HG03457 (cell line): ENCODE measurements at regions not wholly inside any gene's neighbourhood (a gene's known extent, or its start where the extent isn't known, plus 50 kb on each side); places are given as distances from the start of the nearest gene placed in this dataset.

ENCODE experiments used
- ATAC-seq: cut with Tn5 transposase; IDR thresholded peaks from one replicate; pipeline ENCODE4 v1.9.1; 2021; ENCODE audit warnings: moderate number of reproducible peaks; ENCODE audit not compliant: unreplicated experiment

DNA sequence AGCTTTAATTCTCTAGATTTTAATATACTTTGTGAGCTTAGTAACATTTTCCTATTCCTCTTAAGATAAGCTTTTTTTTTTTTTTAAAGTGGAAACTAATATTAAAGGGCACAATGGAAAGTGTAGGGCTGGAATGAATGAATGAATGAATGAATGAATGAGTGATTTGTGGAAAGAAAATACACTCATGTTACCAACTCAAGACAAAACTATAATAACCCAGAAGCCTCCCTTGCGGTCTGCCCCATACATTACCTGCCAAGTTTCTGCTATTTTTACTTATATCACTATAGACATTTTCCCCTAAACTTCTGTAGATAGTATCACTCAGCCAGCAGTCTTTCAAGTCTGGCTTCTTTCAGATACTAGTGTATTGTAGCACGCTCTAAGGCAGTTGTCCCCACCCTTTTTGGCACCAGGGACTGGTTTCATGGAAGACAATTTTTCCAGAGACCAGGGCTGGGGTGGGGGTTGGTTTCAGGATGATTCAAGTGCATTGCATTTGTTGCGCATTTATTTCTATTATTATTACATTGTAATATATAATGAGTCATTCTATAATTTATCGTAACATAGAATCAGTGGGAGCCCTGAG is 932.2 kb downstream of the TBC1D22A start:
- ATAC-seq: no peak

DNA sequence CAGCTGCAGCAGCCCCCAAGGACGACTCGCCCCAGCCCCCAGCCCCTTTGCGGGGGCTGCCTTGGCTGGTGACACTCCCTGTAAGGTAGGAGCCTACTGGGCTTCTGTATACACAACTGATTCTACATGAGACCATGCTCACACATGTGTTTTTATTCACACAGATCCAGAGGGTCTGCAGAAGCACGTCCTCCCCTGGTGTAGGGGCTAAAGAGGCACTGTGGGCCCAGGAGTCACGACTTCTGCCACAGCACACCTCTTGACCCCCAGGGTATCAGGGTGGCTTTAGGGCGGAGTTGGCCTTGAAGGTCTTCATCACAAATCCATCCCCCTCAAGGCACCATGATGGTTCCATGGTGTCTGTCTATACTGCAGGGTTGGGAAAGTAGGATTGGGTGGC is 931.2 kb downstream of the TBC1D22A start:
- no peak for ATAC-seq

DNA sequence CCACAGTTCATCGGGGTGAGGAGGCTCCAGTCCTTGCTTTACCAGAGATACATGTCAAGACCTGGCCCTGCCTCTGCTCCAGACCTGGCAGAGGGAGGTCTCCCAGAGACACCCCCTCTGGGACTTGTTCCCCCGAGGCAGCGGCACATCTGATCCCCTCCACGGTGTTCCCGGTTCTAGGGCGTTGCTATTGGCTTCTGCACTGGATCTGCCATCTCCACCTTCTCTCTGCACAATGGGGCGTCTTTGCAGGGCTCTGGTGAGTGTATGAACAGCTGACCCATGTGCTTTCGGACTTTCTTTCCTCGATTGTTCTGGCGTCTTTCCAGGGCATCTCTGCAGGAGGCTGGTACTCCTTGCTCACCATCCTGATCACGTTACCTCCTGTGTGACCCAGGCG is 930.4 kb downstream of the TBC1D22A start:
- no peak for ATAC-seq

DNA sequence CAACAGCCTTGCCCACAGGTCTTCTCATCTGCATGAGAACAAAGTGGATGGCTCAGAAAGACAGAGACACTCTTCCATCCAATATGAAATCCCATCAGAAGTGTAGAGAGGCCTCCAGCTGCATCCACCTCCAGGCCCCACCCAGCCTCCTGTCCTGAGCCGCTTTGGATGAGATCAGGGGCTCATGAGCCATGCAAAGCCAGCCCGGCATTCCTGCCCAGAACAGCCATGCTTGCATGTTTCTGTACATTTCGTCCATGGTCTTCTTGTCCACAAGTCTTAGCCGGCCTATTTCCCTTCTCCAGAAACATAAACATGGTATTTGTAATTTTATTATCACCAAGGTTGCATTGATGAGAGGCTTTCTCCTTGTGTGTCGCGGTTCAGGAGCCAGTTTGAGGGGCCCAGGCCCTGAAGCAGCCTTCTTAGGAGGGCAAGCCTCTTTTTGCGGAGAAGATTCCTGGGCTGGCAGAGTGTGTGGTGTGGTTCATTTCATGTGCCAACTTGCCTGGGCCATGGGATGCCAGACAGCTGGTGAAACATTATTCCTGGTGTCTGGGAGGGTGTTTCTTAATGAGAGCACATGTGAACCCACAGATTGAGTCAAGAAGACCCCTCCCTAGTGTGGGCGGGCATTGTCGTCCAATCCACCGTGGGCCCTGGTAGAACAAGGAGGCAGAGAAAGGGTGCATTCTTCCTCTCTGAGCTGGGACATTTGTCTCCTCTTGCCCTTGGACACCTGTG is 928.9 kb downstream of the TBC1D22A start:
- ATAC-seq: no peak

DNA sequence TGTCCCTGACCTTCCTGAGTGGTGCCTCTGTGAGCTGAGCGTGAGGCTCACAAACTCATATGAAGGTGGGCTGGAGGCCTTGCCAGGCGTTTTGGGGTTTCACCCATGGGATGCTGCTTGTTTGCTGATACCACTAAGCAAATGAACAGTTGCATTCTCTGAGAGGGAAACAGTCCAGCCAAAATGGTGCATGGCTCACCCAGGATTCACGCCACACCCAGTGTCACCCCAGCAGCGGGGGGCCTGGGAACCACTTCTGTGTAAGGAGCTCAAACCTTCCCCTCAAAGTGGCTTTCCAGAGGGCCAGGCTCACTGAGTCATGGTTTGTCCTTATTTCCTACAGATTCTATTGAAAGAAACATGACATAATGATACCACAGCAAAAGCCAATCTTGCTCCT is 928.1 kb downstream of the TBC1D22A start:
- ATAC-seq: no peak

DNA sequence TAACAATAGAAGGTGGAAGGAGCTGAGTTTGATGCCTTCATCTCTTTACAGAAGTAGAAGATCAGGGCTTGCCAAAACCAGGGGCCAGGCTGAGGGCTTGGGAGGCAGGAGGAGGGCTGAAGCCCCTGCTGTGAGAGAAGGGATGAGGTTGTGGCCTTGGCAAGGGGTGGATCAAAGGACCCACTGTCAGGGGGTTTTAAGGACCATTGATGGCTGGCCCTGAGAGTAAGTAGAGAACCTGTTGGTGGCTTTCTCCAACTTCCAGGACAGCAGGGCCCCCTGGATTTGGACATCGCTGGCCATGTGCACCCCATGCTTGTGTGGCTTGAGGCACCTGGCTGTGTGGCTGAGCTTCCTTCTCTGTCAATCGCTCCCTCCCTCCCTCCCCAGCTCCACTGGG is 927.7 kb downstream of the TBC1D22A start:
- no peak for ATAC-seq

DNA sequence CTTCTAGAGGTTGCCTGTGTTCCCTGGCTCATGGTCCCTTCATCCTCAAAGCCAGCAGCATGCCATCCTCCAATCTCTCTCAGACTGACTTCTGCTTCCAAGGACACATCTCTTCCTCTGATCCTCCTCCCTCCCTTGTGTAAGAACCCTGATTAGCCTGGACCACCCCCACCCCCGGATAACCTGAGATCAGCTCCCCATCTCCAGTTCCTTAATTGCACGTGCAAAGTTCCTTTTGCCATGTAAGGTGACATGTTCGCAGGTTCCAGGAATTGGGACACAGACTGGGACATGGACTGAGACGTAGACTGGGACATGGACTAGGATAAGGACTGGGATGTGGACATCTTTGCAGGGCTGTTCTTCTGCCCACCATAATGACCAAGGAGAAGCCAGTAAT is 925.3 kb downstream of the TBC1D22A start:
- no peak for ATAC-seq

DNA sequence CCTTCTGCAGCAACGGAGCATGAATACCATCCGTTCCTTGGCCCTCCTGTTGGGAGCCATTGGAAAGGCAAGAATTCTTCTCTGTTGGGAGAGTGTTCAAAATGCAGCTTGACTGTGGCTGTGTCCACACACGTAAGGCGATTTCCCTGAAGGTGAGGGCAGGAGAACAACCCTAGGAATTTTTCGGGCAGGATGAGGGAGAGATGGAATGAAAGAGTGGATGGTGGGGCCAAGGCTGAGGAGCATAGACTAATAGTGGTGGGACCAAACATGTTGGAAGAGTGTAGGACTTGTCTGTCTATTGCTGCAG is 924.9 kb downstream of the TBC1D22A start:
- ATAC-seq: no peak

DNA sequence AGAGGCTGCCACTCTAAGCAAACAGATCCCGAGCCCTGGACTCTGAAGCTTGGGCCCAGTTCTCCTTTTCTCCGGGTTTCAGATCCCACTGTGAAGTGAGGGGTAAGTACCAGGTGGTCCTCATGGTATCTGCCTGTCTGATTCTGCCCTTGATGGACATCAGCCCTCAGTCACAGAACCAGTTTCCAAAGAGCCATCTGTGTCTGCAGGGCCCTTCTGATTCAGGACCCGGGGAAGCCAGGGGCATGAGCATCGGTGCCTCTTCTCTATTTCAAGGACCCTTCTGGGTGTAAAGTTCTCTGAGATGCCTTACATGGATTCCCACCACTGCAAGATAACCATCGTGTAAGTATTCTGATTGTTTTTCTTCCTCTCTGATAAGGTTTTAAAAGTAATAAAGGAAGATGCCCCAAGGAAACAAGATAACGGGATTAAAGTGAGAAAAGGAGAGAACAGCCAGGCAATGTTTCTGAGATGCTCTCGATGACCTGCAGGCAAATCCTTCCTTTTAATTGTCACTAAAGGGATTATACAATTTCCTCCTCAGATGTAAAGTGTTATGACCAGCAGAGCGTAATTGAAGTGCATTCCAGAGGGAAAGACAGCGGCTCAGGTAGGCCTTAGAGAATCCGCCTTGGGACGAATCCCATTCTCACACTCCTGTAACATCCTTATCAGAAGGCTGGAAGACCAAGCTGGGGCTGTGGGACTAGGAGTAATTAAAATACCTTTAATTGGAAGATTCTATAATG is 924.3 kb downstream of the TBC1D22A start:
- ATAC-seq: no peak

DNA sequence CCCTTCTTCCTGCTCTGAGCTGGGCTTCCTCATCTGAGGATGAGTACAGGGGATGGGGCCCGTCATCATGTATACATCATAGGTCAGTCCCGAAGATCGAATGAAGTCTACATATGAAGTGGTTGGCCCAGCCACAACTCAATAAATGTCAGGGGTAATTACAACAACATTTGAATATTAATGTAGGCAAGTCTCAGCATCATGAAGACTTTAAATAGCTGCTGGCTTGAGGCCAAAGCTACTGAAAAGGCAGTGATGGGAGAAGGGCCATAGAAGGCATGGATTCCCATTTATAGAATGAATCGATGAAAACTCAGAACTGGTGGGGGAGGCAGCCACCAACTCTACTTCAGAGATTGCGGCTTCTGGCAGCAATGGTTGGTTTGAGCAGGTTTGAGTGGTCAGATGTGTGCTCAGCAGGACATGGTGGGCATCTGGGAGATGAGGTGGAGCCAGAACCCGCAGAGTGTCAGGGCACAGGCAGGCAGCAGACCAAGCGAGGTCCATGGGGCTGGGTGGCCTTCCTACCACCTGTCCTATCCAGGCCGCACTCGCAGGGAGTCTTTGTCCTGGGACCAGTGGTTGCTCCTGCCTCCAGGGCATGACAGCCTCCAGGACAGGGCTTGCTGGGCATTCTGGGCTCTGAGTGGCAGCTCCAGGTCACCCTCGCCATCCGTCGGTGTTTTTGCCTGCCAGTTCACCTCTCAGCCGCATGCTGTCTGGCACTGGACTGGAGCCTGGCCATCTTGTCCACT is 919.1 kb downstream of the TBC1D22A start:
- ATAC-seq: no peak

DNA sequence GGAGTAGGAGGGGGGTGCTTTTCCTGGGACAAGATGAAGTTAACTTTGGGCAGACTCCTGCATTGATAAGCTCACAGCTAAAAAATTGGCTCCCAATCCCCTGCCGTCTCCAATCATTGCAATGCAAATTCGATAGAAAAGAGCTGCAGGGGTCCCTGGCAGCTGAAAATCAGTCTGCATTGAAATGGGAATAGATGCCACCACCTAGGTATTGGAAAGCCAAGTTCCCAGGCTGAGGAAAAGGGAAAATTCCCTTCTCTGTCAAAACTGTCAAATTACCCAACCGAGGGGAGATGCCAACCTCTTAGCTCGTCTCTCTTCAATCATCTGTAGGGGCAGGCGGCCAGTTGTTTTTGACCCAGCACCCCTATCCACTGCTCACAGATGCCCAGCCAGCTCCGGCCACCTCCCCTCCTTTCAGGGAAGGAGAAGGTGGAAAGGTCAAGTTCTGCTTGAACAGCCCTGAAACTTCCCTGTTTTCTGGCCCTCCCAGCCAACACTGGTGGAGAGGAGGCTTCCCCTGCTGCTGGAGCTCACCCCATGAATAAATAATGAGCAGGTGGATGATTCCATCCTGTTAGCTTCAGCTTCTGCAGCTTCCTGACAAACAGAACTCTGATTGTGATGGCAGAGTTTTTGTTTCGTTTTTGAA is 916.3 kb downstream of the TBC1D22A start:
- no peak for ATAC-seq

DNA sequence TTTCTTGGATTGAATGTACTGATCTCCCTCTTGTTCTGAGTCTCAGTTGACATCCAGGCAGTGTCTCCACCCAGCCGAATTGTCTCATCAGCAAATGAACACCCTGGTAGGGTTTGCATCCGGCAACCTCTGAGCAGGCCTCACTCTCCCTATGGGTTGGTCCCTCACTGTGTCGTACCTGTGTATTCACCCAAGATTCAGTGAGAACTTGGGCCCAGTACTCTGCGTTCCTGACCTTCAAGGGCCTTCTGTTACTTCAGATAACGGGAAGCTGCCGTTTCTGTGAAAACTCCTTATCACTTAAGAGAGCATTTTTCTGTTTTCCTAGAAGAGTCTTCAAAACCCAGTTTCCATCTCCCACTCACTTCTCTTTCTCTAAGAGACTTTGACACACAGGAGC is 915.6 kb downstream of the TBC1D22A start:
- ATAC-seq: no peak

DNA sequence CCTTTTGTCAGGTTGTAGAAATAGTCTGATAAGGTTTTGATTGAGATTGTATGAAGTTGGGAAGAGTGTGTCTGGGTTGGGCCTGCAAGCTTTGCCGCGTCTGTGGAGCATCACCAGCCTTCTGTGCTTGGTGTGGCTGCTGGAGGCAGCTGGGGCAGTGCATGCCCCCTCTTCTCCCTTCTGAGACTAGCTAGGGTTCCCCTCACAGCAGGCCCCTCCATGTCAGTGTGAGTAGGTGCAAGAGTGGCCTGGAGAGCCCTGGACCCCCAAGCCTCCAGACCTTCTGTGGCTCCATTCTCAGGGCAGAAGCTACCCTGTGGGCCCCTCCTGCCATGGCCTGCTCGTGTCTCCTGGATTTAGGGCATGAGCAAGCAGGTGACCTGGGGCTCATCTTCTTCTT is 914.2 kb downstream of the TBC1D22A start:
- no peak for ATAC-seq

DNA sequence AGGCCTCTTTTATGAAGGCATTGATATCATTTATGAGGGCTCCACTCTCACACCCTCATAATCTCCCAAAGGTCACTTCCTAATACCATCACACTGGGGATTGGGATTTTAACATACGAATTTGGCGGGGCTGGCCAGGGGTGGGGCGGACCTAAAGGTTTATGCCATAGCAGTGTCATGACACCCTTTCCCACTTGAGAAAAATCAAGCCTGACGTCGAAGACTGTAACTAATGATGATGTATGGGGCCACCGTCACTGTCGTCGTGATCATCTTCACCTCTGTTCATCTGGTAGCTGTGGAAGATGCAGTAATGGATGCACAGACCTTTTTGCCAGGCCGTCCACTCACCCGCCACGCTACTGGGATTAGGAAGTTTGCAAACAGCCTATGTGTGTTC is 912.1 kb downstream of the TBC1D22A start:
- no peak for ATAC-seq

DNA sequence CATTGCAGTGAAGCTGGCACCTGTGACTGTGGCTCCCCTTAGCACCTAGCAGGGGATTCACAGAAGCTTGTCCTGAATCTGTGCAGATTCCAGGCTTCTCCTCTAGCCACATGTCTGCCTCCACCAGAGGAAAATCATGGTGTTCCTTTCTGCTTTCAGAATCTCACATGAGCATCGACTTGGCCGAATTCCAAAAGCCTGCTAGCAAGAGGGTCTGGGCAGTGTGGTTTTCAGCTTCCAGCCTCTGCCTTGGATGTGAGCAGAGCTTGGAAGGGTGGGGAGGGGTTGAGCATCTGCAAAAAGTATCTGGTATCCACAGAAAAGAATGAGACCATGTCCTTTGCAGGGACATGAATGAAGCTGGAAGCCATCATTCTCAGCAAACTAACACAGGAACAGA is 911.1 kb downstream of the TBC1D22A start:
- ATAC-seq: no peak

DNA sequence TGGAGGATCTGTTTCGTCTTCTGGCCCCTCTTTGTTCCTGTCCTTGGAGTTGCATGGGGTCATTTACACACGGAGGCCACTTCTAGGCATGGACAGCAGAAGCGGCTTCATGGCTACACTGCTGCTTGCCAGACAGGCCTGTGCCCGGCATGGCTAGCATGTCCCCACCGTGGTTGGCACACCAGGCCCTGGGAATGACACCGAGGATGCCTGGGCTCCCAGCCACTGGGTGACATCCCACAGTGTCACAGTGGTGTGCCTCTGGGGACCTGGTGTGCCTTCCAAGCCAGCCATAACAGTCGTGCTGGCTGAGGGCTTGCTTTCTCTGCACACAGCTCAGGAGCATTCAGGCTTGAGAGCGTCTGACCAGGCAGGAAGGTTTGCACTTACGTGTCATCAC is 910.1 kb downstream of the TBC1D22A start:
- no peak for ATAC-seq

DNA sequence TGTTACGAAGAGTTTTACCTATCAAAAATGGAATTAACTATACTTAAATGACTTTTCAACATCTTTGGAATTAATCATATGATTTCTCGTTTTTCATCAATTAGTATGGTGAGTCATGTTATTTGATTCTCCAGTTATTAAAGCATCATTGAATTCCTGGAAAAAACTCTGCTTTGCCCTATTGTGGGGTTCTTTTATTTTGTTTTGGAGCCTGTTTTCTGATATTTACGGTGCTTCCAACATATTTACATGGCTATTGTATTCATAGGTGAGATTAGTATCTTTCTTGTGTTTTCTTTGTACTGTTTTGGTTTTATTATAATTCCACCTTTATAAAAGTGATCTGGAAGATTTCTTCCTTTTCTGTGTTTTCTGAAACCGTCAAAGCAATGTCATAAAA is 902.7 kb downstream of the TBC1D22A start:
- no peak for ATAC-seq

DNA sequence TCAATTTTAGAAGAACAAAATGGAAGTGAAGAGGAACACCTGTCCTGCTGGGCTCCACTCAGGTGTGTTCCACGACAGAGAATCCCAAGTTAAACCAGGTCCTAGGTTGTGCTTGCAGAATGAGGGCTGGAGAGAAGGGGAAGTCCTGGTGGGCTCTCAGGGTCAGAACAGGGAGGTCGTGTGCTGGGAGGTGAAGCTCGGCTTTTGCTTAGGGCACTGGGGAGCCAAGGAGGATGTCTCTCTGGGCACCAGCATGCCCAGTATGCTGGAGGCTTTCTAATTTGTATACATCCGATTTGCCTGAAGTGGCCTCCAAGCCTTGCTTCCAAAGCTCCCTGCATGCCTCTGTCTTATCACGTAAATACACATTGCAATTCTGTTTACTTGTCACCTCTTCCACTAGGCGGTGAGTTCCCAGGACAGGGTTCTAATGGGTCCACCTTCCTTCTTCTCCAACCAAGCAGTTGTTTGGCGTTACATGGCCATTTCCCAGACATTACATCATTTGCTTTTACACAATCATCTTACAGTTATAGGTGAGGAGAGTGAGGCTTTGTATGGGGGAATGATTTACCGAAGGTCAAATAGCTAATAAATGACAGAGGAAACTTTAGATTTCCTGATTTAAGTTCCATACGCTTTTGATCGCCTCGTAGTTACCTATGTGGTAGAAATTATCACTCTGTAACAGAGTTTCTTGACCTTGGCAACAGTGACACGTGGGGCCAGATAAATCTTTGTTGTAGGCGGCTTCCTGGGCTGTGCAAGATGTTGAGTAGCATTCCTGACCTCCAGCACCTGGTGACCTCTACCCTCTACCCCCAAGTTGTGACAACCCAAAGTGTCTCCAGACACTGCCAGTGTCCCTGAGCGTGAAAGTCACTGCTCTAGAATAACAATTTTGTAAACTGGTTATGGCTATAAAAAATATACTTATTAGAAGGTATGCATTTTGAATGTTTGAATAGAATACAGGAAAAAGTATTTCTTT is 901.5 kb downstream of the TBC1D22A start:
- no peak for ATAC-seq

DNA sequence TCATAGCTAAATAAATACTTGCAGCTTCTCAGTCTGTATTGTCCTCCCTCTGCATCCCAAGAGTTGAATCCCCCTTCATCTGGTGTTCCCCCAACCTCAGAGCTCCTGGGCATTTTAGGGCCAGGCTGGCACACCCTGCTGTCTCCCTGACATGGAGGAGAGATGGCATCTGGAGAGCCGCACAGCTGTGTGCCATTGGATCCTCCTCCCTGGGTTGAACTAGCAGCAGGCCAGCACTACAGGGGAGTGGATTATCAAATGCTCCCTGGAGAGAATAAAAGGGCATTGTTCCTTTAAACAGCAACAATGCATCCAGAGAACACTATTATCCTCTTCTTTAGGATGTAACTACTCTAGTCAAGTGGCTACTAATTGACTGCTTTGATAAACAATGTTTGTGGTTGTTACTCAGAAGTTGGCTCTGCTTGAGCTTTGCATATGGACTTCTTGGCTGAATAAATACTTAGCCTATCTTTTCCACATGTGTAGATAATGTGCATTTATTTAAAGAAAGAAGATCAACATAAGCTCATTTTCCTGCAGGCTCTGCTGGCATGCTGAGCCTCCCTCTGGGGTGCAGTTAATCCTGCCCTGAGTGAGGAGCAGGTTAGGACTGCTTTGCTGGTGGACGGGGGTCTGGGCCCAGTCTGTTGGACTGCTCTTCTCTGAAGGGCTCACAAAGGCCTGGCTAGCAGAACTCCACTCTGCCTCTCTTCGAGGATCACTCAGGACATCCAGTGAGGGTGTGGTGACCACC is 897.2 kb downstream of the TBC1D22A start:
- no peak for ATAC-seq
